Esophagus (tissue), 2 donors: ENCODE measurements at regions not wholly inside any gene's neighbourhood (a gene's known extent, or its start where the extent isn't known, plus 50 kb on each side); places are given as distances from the start of the nearest gene placed in this dataset.
"Not testable (repeated sequence)": the region's sequence is repeated elsewhere in the genome, so short reads cannot be mapped to it uniquely, and the experiment has no call there.

ENCODE experiments used
- H3K27ac ChIP-seq, 2 donors: one replicate each; pipeline ENCODE4 v1.5.1; 2013; ENCODE audit warnings: low read depth in 2 of 2, mild to moderate bottlenecking in 2 of 2, inconsistent platforms in 1 of 2, low read length in 1 of 2, moderate library complexity in 1 of 2
- H3K27me3 ChIP-seq, 2 donors: one replicate each; pipeline ENCODE4 v1.6.1; 2013; ENCODE audit warnings: low read length in 2 of 2, control low read depth in 1 of 2, mild to moderate bottlenecking in 1 of 2; ENCODE audit not compliant: insufficient read depth in 2 of 2, control insufficient read depth in 1 of 2
- H3K36me3 ChIP-seq, 2 donors: one replicate each; pipeline ENCODE4 v1.6.1; 2013; ENCODE audit warnings: low read length in 1 of 2; ENCODE audit not compliant: control insufficient read depth in 2 of 2, insufficient read depth in 2 of 2
- H3K4me1 ChIP-seq, 2 donors: one replicate each; pipeline ENCODE4 v1.6.1; 2013; ENCODE audit warnings: low read length in 1 of 2; ENCODE audit not compliant: control insufficient read depth in 2 of 2, insufficient read depth in 2 of 2
- H3K4me3 ChIP-seq, 2 donors: one replicate each; pipeline ENCODE4 v1.5.1; 2013; ENCODE audit warnings: low read length in 2 of 2, mild to moderate bottlenecking in 2 of 2, low read depth in 1 of 2, moderate library complexity in 1 of 2
- H3K9me3 ChIP-seq, 2 donors: one replicate each; pipeline ENCODE4 v1.6.1; 2013; ENCODE audit warnings: mild to moderate bottlenecking in 2 of 2, low read depth in 1 of 2, low read length in 1 of 2, moderate library complexity in 1 of 2; ENCODE audit not compliant: control insufficient read depth in 2 of 2, insufficient read depth in 1 of 2
- WGBS, 2 donors: extraction: QIAGEN DNeasy Blood & Tissue Kit; methylation state at CpG; one replicate each; pipeline ENCODE4 v1.1.7; 2013; 5-methylcytosine and 5-hydroxymethylcytosine counted together
- donor health status: healthy with polysubstance abuse.
- donor health status: Bipolar disorder and iron deficiency.

DNA sequence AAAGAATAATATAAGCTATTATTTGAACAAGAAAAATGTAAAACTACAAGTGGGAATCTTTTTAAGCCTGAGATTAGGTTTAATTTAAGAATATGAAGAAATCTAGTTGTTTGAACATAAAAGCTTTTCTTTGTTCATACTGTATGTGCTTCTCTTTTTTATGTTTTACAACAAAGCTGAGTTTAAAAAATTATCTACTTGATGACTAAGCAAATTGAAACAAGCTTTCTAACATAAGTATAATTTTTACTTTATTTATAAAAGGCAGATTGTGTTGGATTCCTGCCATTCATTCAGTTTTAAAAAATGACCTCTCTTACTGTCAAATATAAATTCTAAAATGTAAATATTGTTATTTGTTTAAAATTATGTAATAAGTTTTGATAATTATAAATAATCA is 958.2 kb downstream of the DNAJB9 start:
- no peaks in the 10 kb centered on the region for H3K4me1 ChIP-seq
- H3K4me3 ChIP-seq = no peak overlapping the region
- H3K27ac ChIP-seq = no peak overlapping the region
- H3K36me3 ChIP-seq = no peaks in the 10 kb centered on the region
- H3K27me3 ChIP-seq = no peaks in the 10 kb centered on the region
- no peaks in the 10 kb centered on the region for H3K9me3 ChIP-seq

DNA sequence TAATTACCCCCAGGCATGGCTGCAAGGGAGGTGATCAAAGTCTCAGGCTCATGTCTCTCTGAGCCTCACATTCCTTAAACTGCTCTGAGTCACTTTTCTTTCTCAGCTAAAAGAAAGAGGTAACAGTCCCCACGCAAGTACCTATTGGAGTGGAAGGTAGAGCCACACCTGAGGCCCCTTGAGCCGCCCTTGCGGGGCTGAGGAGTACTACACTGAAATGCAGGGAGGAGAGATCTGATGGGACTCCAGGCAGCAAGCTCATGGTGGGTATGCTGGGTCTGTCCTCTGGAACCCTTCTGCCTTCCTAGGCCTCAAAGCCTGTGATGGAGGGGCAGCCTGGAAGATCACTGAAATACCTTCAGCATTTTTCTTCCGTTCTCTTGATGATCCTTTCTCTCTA is 960.0 kb downstream of the DNAJB9 start:
- Histone ChIP-seq H3K27ac (no peak overlapping the region), H3K4me3 (no peak overlapping the region), H3K27me3 (no peaks in the 10 kb centered on the region), H3K9me3 (no peaks in the 10 kb centered on the region), H3K36me3 (no peaks in the 10 kb centered on the region), H3K4me1 (no peaks in the 10 kb centered on the region)
- WGBS, 2 donors = 90 to 93% methylated on average over 4 of the region's 4 CpGs

DNA sequence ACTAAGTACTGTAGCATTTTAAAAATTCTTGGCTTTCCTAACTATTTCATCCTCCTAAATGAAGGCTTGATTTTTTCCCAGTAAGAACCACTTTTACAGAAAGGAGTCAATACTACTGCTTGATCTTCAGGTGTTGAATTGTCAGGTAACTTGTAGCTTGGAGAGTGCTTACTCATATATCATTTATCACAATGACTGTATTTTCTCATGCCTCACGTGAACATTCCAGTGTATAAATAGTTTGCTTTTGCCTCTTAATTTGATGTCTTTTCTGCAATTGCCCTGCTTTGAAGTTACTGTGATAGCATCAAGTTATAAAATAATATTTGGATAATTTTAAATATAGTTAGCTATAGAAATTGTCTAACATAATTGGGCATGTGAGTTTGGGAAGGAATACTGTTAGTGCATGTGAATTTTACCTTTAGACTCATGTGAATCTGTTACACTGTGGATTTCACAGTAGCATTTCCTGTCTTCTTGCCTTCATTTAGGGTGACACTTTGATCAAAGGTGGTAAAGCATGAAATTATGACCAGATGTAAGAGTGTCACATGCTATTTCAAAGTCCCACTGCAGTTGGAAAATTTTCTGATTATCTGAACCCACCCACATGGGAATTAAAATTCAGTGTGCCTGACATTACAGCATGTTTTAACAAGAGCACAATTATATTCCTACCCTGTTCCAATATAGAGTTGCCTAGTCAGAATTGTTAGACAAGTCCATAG is 962.8 kb downstream of the DNAJB9 start:
- Histone ChIP-seq H3K4me3 (no peak overlapping the region), H3K27me3 (no peaks in the 10 kb centered on the region), H3K27ac (no peak overlapping the region), H3K9me3 (no peaks in the 10 kb centered on the region), H3K4me1 (no peaks in the 10 kb centered on the region), H3K36me3 (no peaks in the 10 kb centered on the region)
- 34 to 43% methylated on average over 1 of the region's 1 CpG for WGBS, 2 donors

DNA sequence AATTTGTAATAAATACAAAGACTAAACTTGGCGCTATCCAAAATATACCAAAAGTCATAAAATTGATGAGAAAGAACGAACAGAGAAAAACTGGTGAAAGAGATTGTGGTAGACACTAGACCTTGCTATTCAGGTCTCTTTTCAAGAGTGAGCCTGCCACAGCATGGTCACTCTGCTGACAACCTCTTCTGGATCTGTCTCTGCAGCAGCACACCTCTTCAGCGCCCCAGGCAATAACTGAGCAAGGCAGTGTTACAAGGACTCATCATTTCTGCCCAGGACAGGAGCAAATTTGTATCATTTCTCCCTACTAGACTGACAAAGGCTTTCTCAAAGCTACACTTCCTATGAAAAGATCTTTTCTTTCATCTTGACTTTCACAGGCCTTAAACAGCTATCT is 976.0 kb downstream of the DNAJB9 start:
- H3K4me1 ChIP-seq = no peaks in the 10 kb centered on the region
- no peaks in the 10 kb centered on the region for H3K36me3 ChIP-seq
- WGBS, 2 donors = 46 to 55% methylated on average over 3 of the region's 3 CpGs
- H3K4me3 ChIP-seq = no peak overlapping the region
- peaks cover 0 to 3% of the 10 kb centered on the region in 2 donors for H3K27me3 ChIP-seq
- H3K27ac ChIP-seq = no peak overlapping the region
- H3K9me3 ChIP-seq = no peaks in the 10 kb centered on the region

DNA sequence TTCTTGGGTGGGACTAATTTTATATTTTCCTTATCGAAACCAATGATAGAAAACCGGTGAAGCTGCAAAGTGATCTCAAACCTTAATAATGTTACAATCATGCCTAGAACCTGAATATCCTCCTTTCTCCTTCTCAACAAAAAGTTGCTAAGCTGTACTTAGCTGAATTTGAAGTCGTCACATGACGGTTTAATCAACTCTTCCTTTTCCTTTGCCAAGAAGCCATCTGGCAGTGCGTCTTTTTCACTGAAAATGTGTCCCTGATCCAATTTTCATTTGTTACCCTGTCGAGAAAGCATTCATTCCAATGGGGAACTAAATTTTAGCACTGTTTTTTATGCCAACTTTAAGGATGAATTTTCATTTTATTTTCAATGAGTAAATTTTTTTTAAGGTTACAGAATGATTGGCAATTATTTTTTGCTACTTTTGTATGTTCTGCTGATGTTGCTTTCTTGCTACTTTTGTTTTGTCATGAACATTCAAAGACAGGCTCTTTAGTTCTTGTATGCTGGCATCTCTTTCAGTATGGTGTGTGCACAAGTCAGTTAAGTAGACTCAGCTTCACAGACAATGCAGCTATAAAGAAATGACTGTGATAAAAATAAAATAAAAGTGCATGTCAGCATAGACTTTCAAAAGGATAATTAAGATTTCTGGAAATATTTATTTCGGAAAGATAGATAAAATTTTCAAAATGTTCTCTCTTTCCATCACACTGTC is 980.0 kb downstream of the DNAJB9 start:
- WGBS, 2 donors = 41 to 44% methylated on average over 7 of the region's 7 CpGs
- Histone ChIP-seq H3K27me3 (peaks cover 0 to 3% of the 10 kb centered on the region in 2 donors), H3K36me3 (no peaks in the 10 kb centered on the region), H3K9me3 (peaks cover 0 to 4% of the 10 kb centered on the region in 2 donors), H3K4me3 (no peak overlapping the region), H3K4me1 (no peaks in the 10 kb centered on the region), H3K27ac (no peak overlapping the region)

DNA sequence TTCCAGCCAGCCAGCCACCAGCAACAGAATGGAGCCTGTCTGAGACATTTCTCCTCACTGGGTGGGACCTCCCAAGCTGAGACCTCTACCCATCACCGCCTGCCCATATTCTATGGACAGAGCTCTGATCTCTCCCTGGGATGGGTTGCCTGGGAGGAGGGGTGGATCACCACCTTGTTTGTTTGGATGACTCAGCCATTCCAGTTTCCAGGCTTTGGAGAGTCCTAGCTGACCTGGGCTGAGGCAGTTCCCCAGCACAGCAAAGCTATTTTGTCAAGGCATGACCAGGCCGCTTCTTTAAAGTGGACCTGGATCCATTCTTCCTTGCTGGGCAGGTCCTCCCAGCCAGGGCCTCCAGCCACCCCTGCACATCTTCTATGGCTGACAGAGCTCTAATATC is 982.3 kb downstream of the DNAJB9 start:
- Histone ChIP-seq H3K4me1 (no peaks in the 10 kb centered on the region), H3K27me3 (peaks cover 0 to 3% of the 10 kb centered on the region in 2 donors), H3K27ac (no peak overlapping the region), H3K9me3 (peaks cover 0 to 4% of the 10 kb centered on the region in 2 donors), H3K4me3 (no peak overlapping the region), H3K36me3 (no peaks in the 10 kb centered on the region)
- WGBS, 2 donors = 96 to 98% methylated on average over 2 of the region's 2 CpGs

DNA sequence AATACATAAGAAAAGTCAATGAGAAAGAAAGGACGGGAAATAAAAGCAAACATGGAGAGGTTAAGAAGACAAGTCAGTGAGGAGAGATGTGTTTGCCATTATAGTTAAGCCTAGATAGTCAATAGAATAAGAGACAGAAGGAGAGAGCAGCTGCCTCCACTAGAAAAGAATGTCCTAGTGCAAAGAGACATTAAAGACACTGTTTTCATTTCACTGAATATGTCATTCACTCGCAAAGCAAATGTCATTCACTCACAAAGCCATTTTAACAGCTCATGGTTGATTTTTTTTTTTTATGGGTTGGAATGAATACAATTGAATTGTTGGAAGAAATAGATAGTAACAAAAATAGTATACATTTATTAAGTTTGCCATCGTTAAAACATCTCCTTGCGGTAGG is 1007.6 kb downstream of the DNAJB9 start:
- Histone ChIP-seq H3K27me3 (no peaks in the 10 kb centered on the region), H3K4me3 (no peak overlapping the region), H3K9me3 (no peaks in the 10 kb centered on the region), H3K36me3 (no peaks in the 10 kb centered on the region), H3K27ac (no peak overlapping the region), H3K4me1 (no peaks in the 10 kb centered on the region)
- WGBS, 2 donors = 64 to 84% methylated on average over 4 of the region's 4 CpGs

DNA sequence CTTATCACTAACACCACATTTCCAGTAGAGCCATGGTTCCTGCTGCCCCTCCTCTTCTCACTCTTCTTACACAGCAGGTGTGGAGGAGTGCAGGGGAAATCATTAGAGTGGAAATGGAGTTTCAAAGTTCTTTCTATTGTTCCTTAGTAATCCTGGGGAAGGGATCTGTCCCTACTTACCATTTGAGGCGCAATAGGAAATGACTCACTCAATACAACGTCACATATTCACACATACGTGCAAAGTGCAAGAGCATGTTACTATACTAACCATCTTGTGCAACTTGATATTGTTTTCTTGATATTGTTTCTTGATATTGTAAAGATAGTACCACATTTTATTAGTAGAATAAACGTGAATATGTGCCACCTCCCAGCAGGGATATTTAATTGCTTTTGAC is 1010.2 kb downstream of the DNAJB9 start:
- no peak overlapping the region for H3K4me3 ChIP-seq
- 60 to 63% methylated on average over 4 of the region's 4 CpGs for WGBS, 2 donors
- peaks cover 0 to 4% of the 10 kb centered on the region in 2 donors for H3K9me3 ChIP-seq
- no peaks in the 10 kb centered on the region for H3K27me3 ChIP-seq
- H3K4me1 ChIP-seq = no peaks in the 10 kb centered on the region
- H3K36me3 ChIP-seq = no peaks in the 10 kb centered on the region
- no peak overlapping the region for H3K27ac ChIP-seq

DNA sequence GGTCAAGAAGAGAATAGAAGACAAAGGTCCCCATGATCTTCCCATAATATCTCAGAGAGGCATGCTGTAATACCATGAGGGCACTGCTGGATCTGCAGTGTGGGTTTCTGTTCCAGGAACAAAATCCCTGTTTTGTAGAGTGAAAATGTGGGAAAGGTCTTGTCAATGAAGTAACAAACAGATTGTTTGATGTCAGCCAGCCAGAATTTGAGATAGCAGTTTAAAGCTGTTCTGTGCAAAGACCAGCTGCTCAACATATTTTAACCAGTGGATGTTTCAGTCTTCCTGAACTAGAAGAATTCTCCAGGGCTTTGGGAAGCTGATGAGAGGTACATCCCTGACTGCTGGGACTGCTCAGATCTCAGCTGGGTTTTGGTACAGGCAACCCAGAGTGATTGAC is 1012.5 kb downstream of the DNAJB9 start:
- peaks cover 0 to 4% of the 10 kb centered on the region in 2 donors for H3K9me3 ChIP-seq
- H3K4me3 ChIP-seq = no peak overlapping the region
- H3K27ac ChIP-seq = no peak overlapping the region
- H3K4me1 ChIP-seq = no peaks in the 10 kb centered on the region
- H3K27me3 ChIP-seq = no peaks in the 10 kb centered on the region
- H3K36me3 ChIP-seq = no peaks in the 10 kb centered on the region

DNA sequence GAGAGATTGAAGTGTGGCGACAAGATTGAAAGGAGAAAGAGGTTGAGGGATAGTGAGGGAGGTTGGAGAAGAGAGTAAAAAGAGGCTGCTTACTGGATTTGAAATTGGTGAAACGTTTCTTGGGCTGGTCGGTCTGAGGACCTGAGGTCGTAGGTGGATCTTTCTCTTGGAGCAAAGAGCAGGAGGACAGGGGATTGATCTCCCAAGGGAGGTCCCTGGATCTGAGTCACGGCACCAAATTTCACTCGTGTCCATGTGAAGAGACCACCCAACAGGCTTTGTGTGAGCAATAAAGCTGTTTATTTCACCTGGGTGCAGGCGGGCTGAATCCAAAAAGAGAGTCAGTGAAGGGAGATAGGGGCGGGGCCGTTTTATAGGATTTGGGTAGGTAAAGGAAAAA is 1027.3 kb downstream of the DNAJB9 start:
- not testable (repeated sequence) for H3K4me1 ChIP-seq, H3K36me3 ChIP-seq, H3K4me3 ChIP-seq, H3K27me3 ChIP-seq, H3K27ac ChIP-seq, H3K9me3 ChIP-seq
- 77 to 80% methylated on average over 9 of the region's 9 CpGs for WGBS, 2 donors
